HG03558 (cell line): ENCODE measurements at regions not wholly inside any gene's neighbourhood (a gene's known extent, or its start where the extent isn't known, plus 50 kb on each side); places are given as distances from the start of the nearest gene placed in this dataset.

Experiments used
- ATAC-seq: cut with Tn5 transposase; IDR thresholded peaks from one replicate; pipeline ENCODE4 v1.9.1; 2021; ENCODE audit warnings: moderate number of reproducible peaks; ENCODE audit not compliant: unreplicated experiment; ENCODE audit errors: extremely low read depth

DNA sequence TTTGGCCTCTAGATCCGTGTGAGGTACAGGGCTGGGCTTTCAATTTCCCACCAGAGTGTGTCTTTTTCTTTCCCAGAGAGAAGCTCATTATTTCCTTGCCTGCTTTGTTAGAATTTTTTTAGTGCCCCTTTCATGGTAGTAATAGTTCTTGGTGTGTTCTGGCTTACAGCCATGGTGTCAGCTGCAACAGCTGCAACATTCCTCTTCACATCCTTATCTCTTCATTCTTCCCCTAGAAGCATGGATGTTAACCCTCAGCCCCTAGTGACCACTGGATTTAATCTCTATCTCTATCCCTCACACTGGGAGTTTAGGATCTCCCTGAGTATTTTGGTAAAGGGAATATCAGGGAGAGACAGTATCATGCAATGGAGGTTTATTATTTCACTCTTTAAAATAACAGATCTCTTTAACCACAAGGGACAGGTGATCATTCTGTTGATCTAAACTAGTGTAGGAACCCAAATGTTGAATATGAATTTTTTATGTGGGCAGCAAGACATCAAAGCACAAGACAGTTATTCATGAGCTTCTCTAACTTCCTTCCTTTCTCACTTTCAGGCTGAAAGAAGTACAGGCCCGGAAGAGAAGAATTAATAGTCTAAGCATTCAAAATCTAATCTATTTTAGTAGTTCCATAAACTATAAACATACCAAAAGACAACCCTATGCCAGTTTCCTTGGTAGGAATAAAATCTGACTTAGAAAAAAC, 160.2 kb downstream of the FAM170A start:
- ATAC-seq: no peak

DNA sequence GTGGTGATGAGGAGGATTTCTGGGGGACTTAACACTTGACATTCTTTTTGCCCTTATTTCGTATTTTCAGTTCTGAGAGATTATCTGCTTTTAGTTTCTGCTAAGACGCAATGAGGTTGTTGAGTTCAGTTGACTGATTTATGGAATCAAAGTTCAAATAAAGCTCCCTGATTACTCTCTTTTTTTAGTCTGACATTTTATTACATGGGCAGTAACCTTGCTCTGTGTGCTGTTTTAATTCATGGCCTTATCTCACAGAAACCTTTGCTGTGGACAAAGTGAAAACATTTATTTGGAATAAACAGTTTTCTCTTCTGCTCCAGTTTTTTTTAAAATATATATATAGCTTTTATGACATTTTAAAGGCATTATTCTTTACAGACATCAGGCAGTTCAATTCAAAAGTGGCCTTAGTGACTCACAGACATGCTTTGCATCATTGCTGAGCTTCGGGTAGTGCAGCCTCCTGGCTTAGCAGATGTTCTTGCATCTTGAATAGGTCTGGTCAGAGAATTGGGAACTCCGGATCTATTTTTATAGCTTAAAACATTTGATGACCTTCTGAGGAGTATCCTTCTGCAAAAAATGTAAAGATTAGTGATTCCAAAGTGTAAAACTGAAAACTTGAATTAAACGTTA, 162.9 kb downstream of the FAM170A start:
- ATAC-seq: no peak

DNA sequence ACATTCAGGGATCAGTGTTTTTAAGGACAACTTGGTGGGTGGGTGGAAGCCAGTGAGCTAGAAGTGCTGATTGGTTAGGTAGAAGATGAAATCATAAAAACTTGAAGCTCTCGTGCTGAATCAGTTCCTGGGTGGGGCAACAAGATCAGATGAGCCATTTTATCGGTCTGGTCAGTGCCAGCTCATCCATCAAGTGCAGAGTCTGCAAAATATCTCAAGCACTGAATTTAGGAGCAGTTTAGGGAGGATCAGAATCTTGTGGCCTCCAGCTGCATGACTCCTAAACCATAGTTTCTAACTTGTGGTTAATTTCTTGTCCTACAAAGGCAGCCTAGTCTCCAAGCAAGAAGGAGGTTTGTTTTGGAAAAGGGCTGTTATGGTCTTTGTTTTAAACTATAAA, 166.4 kb downstream of the FAM170A start:
- ATAC-seq: no peak

DNA sequence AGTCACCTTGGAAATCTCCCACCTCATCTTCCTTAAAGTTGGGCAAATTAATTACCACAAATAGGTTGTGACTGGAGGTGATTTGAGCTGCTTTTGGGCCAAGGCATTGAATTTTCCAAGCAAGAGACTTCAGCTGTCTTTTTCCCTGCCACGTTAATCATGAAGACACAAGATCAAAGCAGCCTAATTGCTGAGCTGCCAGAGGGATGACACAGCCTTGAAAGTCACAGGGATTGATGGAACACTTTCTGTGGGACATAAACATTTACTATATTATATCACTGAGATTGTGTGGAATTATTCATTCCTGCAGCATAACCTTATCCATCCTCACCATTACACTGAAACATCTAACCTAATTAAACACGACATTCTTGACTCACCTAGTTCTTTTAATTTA, 172.2 kb downstream of the FAM170A start:
- ATAC-seq: no peak

- ATAC-seq: no peak
Measured at GRCh38 chr5:119808024-119808423, 178.7 kb downstream of the FAM170A start.

- no peak for ATAC-seq
Measured at GRCh38 chr5:119808474-119808873, 179.1 kb downstream of the FAM170A start.

DNA sequence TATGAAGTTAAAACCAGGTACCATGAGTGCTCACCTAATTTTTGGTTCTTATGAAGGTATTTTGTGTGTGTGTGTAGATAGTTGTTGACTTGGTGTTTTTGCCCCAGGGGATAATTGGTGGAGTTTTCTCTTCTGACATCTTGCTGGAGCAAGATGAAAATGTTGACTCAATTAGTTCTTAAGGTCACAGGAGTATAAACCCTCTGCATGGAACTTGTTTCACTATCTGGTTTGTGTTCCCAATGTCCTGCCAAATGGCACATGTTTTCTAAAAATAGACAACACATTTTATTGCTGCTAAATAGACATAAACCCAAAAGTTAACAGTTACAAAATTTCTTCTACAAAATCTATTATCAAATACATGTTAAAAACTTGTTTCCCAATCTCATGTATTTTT, 180.9 kb downstream of the FAM170A start:
- no peak for ATAC-seq

DNA sequence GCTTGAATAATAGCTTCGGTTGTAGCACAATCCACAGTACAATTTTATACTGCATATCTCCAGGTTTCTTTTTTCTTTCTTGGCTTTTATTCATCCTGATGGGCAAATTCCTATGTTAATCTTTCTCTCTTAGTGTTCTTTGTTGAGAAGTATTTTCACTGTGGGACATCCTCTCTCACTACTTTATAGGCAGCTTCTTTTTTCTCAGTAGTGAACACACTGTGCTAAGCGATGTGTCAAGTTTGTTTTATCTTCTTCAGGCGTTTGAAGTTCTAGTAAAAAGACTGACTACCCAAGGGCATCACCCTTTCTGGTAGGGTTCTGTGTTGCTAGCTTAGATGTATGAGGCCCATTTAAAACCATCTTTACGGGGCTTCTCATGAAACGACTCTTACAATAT, 182.1 kb downstream of the FAM170A start:
- ATAC-seq: no peak

- ATAC-seq: no peak
Measured at GRCh38 chr5:119814655-119815054, 185.3 kb downstream of the FAM170A start.

- no peak for ATAC-seq
Measured at GRCh38 chr5:119816055-119816454, 186.7 kb downstream of the FAM170A start.

DNA sequence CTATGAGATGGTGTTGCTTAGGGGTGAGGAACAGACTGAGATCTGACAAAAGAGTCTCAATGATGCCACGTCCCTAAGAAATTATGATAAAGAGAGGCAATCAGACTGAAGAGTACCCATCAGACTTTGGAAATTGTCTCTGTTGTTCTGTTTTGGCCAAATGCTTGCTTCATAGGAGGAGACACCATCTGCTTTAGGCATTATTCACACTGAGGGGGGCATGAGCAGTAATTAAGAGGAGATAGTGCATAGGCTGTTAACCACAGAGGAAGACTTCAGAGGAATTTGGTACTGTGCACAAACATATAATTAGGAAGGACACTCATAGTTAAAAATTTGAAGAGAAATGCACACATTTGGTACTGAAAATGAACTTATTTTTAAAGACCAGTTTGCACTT, 190.7 kb downstream of the FAM170A start:
- ATAC-seq: no peak

GRCh38 chr5:119820608-119821007, 191.2 kb downstream of the FAM170A start:
- no peak for ATAC-seq

DNA sequence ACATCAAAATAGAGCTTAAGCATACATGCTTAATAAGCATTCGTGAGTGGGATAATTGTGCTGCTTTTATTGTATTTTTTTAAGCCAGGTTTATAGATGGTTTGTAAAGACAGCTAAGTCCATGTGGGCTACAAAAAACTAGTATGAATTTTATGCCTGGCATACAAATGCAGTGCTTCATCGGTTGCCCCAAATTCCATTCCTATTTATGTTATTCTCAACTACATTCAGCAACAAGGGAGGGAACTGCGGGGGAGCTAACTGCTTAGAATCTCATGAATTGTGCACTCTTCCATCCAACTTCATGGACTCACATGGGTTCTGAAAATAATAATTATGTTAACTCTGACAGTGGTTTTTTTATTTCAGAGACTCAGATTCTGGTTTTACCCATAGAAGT, 199.2 kb downstream of the FAM170A start:
- ATAC-seq: no peak

- ATAC-seq: no peak
Measured at GRCh38 chr5:119829341-119829740, 200.0 kb downstream of the FAM170A start.

DNA sequence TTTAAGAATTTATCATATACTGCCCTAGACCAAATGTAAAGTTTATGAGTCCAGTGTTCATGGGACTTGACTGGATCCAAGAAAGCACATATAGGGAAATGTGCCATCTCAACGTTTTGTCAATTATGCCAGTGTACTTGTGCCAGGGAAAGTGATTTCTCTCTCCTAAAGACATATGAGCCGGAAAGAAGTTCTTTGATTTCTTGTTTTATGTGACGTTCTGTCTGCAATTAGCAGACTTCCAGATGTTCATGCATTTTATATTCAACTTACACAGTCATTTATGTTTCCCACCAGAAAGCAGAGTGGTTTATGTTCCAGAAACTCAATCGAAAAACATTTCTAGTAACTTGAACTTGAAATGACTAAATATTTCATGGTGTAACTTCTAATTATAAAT, 203.8 kb downstream of the FAM170A start:
- ATAC-seq: no peak

GRCh38 chr5:119840175-119840574, 210.8 kb downstream of the FAM170A start:
- ATAC-seq: no peak

- no peak for ATAC-seq
Measured at GRCh38 chr5:119852140-119852539, 222.8 kb downstream of the FAM170A start.

DNA sequence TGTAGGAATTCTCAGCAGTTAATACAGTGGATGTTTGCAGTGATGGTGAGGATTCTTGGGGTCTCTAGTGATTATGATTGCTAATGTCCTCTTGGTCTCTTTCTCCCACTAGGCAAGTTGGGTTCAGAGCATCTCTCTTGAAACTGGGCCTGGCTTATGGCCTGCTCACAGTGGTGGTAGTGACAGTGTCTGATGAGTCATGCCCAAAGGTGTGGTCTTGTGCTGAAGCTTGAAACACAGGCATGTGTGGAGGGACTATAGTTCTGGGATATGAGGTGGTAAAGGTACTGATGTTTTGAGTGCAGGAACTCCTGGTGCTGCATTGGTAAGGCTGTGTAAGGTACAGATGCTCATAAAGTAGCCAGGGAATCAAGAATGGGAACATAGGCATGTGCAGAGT, 231.1 kb downstream of the FAM170A start:
- no peak for ATAC-seq

DNA sequence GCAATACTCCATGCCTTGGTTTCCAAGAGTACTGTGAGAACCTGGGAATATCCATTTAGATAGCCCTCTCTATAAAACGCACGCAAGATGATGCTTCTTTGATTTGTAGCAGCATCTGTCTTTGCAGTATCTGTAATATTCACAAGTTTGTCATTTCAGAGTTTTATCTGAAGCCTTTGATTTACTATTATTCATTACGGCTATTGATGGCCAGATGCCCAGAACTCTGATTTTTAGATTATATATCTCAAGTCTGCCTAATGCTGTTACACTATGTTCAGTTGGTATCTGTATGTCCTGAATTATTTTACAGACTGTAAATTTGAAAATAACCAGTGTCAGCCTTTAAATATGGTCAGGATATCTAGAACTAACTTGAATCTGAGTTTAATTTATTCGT, 233.3 kb downstream of the FAM170A start:
- ATAC-seq: no peak

- ATAC-seq: no peak
Measured at GRCh38 chr5:119864286-119864685, 234.9 kb downstream of the FAM170A start.

GRCh38 chr5:119873611-119874010, 244.3 kb downstream of the FAM170A start:
- ATAC-seq: no peak

DNA sequence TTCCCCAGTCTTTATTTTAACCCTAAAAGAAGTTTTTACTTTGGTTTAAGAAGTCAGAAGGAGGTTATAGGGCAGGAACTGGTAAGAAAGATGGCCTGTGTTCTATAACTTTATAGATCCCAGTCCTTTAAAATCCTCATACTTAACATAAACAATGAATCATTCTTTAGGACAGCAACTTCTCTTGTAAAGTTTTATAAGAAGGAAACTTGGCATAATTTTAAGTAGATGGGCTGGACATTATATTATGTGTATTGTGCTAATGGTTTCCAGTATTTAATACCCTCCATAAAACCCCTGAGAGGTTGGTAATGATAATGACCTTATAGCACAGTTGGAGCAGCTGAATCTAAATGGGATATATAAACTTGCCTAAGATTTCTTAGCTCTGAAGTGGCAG, 247.2 kb downstream of the FAM170A start:
- ATAC-seq: no peak
